GM23338 (cell line): ENCODE measurements at regions not wholly inside any gene's neighbourhood (a gene's known extent, or its start where the extent isn't known, plus 50 kb on each side); places are given as distances from the start of the nearest gene placed in this dataset.

Experiments
- ATAC-seq: fragments of 200-7000 bp; cut with Tn5 transposase; 3 replicates; pipeline ENCODE4 v1.9.1; 2020
- DNase-seq: peaks from one replicate; pipeline ENCODE4 v3.0.0-alpha.2; 2015; ENCODE audit warnings: low spot score
- H2AFZ ChIP-seq: fragments of 200-600 bp; sonication (generic); 2 replicates; pipeline ENCODE4 v1.8.0; 2016; ENCODE audit warnings: antibody characterized with exemption, mild to moderate bottlenecking, moderate library complexity
- H3F3A ChIP-seq: fragments of 200-600 bp; sonication (generic); replicated peaks from 2 replicates; pipeline ENCODE4 v1.8.0; 2017; ENCODE audit warnings: antibody characterized with exemption, mixed run types, low read depth
- H3K27ac ChIP-seq: fragments of 200-600 bp; sonication (generic); 2 replicates; pipeline ENCODE4 v1.6.1; 2016; ENCODE audit warnings: low read depth
- H3K27me3 ChIP-seq: fragments of 200-600 bp; sonication (generic); 2 replicates; pipeline ENCODE4 v1.8.0; 2016; ENCODE audit warnings: mild to moderate bottlenecking, mixed run types, moderate library complexity; ENCODE audit not compliant: insufficient read depth
- H3K36me3 ChIP-seq: fragments of 200-600 bp; sonication (generic); 2 replicates; pipeline ENCODE4 v1.8.0; 2016; ENCODE audit warnings: mild to moderate bottlenecking; ENCODE audit not compliant: insufficient read depth
- H3K4me1 ChIP-seq: fragments of 200-600 bp; sonication (generic); 2 replicates; pipeline ENCODE4 v1.8.0; 2016; ENCODE audit warnings: mild to moderate bottlenecking, moderate library complexity; ENCODE audit not compliant: insufficient read depth
- H3K4me2 ChIP-seq: fragments of 200-600 bp; sonication (generic); 2 replicates; pipeline ENCODE4 v1.7.1; 2017; ENCODE audit warnings: mixed run types
- H3K4me3 ChIP-seq: fragments of 200-600 bp; sonication (generic); 2 replicates; pipeline ENCODE4 v1.6.1; 2016; ENCODE audit warnings: mixed run types
- H3K79me2 ChIP-seq: fragments of 200-600 bp; sonication (generic); replicated peaks from 2 replicates; pipeline ENCODE4 v1.8.0; 2017; ENCODE audit warnings: mild to moderate bottlenecking; ENCODE audit not compliant: insufficient read depth
- H3K9me2 ChIP-seq: fragments of 200-600 bp; sonication (generic); 2 replicates; pipeline ENCODE4 v1.8.0; 2017; ENCODE audit not compliant: insufficient read depth
- H4K20me1 ChIP-seq: fragments of 200-600 bp; sonication (generic); replicated peaks from 2 replicates; pipeline ENCODE4 v1.8.0; 2017; ENCODE audit warnings: mild to moderate bottlenecking; ENCODE audit not compliant: insufficient read depth
- H3K27ac Mint-ChIP-seq: 2 replicates; pipeline ENCODE4 v1.8.0; 2020; ENCODE audit warnings: inconsistent platforms, mild to moderate bottlenecking, moderate library complexity, mixed read lengths
- H3K27me3 Mint-ChIP-seq: 3 replicates; pipeline ENCODE4 v1.8.0; 2022; ENCODE audit warnings: low read depth, mild to moderate bottlenecking, moderate library complexity, mixed read lengths, inconsistent platforms; ENCODE audit not compliant: insufficient read depth, poor library complexity
- H3K36me3 Mint-ChIP-seq: 3 replicates; pipeline ENCODE4 v1.8.0; 2021; ENCODE audit warnings: low read depth, mild to moderate bottlenecking, inconsistent platforms, moderate library complexity, mixed read lengths
- H3K4me1 Mint-ChIP-seq: 3 replicates; pipeline ENCODE4 v1.8.0; 2020; ENCODE audit warnings: mild to moderate bottlenecking, inconsistent platforms, mixed read lengths
- H3K4me3 Mint-ChIP-seq: 3 replicates; pipeline ENCODE4 v1.8.0; 2021; ENCODE audit warnings: moderate library complexity, mild to moderate bottlenecking, inconsistent platforms, mixed read lengths
- H3K9me3 Mint-ChIP-seq: 3 replicates; pipeline ENCODE4 v1.8.0; 2020; ENCODE audit warnings: moderate library complexity, mild to moderate bottlenecking, inconsistent platforms, mixed read lengths
- CREB1 ChIP-seq: fragments of 250-450 bp; sonication (Bioruptor Pico); IDR thresholded peaks from 2 replicates; pipeline ENCODE4 v1.5.0; 2020; ENCODE audit warnings: low read depth, mild to moderate bottlenecking, moderate library complexity
- ETS1 ChIP-seq: IDR thresholded peaks from 2 replicates; pipeline ENCODE4 v1.6.1; 2016; ENCODE audit warnings: antibody characterized with exemption
- EZH2 ChIP-seq: fragments of 200-600 bp; sonication (generic); IDR thresholded peaks from one replicate; pipeline ENCODE4 v1.8.0; 2017; ENCODE audit warnings: antibody characterized with exemption, mild to moderate bottlenecking, low read depth; ENCODE audit not compliant: unreplicated experiment
- POLR2AphosphoS5 ChIP-seq: IDR thresholded peaks from 2 replicates; pipeline ENCODE4 v1.6.1; 2016; ENCODE audit warnings: antibody characterized with exemption, low read depth
- STAT1 ChIP-seq: IDR thresholded peaks from one replicate; pipeline ENCODE4 v1.6.1; 2016; ENCODE audit warnings: antibody characterized with exemption; ENCODE audit not compliant: unreplicated experiment
- ZNF114 ChIP-seq: fragments of 250-450 bp; sonication (Bioruptor Pico); IDR thresholded peaks from 2 replicates; pipeline ENCODE4 v1.5.0; 2020; ENCODE audit warnings: mild to moderate bottlenecking, moderate library complexity
- ZNF331 ChIP-seq: fragments of 250-450 bp; sonication (Bioruptor Pico); IDR thresholded peaks from 2 replicates; pipeline ENCODE4 v1.5.0; 2020; ENCODE audit warnings: low read depth, mild to moderate bottlenecking, moderate library complexity
- ZNF462 ChIP-seq: fragments of 250-450 bp; sonication (Bioruptor Pico); IDR thresholded peaks from 2 replicates; pipeline ENCODE4 v1.5.0; 2020; ENCODE audit warnings: mild to moderate bottlenecking, moderate library complexity

- TF ChIP-seq ZNF462 (no peak), CREB1 (CRISPR knock-in tag) (no peak), STAT1 (no peak), ETS1 (no peak), POLR2AphosphoS5 (no peak), ZNF331 (no peak)
These were observed 267.3 kb upstream of the SASH1 start (continued) for GRCh38 chr6:148075352-148075751.

GRCh38 chr6:148076051-148076450 lies 266.6 kb upstream of the SASH1 start:
- peaks cover 13% of the 10 kb centered on the region for H3K9me3 Mint-ChIP-seq
- no peak overlapping the region for H2AFZ ChIP-seq
- H3K4me1 ChIP-seq: no peaks in the 10 kb centered on the region
- no peaks in the 10 kb centered on the region for H3K27me3 Mint-ChIP-seq
- ATAC-seq (no peak), DNase-seq (no peak)
- H3K4me2 ChIP-seq: no peak overlapping the region
- H3K4me3 ChIP-seq: no peak overlapping the region
- H3K27me3 ChIP-seq: no peaks in the 10 kb centered on the region
- no peaks in the 10 kb centered on the region for H3F3A ChIP-seq
- TF ChIP-seq STAT1 (no peak), EZH2 (no peak), ZNF114 (CRISPR knock-in tag) (no peak)
- H3K9me2 ChIP-seq: no peaks in the 10 kb centered on the region
- H3K27ac ChIP-seq: no peak overlapping the region
- H3K36me3 ChIP-seq: no peaks in the 10 kb centered on the region
- H4K20me1 ChIP-seq: no peaks in the 10 kb centered on the region
- no peaks in the 10 kb centered on the region for H3K4me1 Mint-ChIP-seq
- H3K36me3 Mint-ChIP-seq: no peaks in the 10 kb centered on the region; the same call in 2 of the 3 replicates
- H3K79me2 ChIP-seq: no peaks in the 10 kb centered on the region
- no peak overlapping the region for H3K4me3 Mint-ChIP-seq
- H3K27ac Mint-ChIP-seq: no peak overlapping the region
